ENCODE measurements at regions not wholly inside any gene's neighbourhood (a gene's known extent, or its start where the extent isn't known, plus 50 kb on each side); places are given as distances from the start of the nearest gene placed in this dataset.

DNA sequence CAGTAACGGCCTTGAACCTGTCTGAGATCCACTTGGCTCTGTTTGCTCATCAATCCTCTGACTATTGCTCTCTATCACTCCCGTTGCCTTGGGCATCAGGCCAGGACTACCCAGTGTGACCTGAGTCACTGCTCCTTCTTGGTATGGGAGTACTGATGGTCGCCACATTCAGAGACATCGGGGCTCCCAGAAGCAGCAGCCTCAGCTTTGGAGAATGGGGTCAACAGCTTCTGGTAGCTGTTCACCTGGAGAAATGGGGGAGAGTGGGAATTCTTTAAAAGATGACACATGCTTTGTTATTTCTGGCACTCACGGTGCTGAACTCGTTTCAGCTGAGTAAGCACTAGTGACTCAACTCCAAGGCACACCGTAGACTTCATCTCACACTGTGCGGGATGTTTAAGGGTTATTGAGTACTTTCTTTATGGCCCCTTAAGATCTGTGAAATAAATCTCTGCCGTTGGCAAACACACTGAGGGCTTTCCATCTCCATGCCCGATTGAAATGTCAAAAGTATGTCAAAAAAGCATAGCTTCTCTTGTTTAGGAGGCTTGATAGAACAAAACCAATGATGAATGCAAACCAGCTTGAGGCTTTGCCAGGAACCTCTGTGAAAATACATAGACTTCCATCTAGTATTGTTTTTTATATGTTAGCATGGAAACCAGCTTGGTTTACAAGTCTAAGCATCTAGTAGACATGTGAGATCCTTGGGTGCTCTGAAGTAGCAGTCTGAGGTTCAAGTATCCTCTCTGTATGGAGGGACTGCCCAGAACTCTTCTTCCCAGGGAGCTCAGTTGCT lies 333.1 kb downstream of the CXCL12 start:
- no peak overlapping the region for H3K4me3 ChIP-seq (ENCODE audit: low read depth, low read length)
- TF ChIP-seq, protein P1, sequence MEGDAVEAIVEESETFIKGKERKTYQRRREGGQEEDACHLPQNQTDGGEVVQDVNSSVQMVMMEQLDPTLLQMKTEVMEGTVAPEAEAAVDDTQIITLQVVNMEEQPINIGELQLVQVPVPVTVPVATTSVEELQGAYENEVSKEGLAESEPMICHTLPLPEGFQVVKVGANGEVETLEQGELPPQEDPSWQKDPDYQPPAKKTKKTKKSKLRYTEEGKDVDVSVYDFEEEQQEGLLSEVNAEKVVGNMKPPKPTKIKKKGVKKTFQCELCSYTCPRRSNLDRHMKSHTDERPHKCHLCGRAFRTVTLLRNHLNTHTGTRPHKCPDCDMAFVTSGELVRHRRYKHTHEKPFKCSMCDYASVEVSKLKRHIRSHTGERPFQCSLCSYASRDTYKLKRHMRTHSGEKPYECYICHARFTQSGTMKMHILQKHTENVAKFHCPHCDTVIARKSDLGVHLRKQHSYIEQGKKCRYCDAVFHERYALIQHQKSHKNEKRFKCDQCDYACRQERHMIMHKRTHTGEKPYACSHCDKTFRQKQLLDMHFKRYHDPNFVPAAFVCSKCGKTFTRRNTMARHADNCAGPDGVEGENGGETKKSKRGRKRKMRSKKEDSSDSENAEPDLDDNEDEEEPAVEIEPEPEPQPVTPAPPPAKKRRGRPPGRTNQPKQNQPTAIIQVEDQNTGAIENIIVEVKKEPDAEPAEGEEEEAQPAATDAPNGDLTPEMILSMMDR (IDR thresholded peaks at IDR 0.05; ENCODE audit: low read depth, low read length, missing control alignments), result no peak
- DNase-seq (ENCODE audit: low read depth), result no peak

DNA sequence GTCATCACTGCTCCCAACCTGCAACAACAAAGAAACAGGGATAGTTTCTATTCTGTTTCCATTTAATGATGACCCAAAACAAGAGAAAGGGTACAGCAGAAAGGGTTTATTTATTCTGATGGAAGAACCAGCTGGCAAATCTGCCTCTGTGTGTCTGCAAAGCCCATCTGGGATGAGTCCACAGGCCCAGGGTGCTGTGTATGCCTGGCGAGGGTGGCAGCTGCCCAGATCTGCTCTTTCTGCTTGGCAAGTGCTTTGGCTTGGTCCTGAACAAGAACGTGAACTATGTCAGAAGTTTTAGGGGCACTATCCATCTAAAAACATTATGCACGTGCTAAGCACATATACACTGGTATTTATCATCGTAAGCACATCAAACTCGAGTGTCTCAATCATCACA lies 333.8 kb downstream of the CXCL12 start:
- no peak overlapping the region for H3K4me3 ChIP-seq (ENCODE audit: low read depth, low read length)
- TF ChIP-seq, protein P1 (IDR thresholded peaks at IDR 0.05; ENCODE audit: low read depth, low read length, missing control alignments), result no peak
- DNase-seq (ENCODE audit: low read depth), result no peak

DNA sequence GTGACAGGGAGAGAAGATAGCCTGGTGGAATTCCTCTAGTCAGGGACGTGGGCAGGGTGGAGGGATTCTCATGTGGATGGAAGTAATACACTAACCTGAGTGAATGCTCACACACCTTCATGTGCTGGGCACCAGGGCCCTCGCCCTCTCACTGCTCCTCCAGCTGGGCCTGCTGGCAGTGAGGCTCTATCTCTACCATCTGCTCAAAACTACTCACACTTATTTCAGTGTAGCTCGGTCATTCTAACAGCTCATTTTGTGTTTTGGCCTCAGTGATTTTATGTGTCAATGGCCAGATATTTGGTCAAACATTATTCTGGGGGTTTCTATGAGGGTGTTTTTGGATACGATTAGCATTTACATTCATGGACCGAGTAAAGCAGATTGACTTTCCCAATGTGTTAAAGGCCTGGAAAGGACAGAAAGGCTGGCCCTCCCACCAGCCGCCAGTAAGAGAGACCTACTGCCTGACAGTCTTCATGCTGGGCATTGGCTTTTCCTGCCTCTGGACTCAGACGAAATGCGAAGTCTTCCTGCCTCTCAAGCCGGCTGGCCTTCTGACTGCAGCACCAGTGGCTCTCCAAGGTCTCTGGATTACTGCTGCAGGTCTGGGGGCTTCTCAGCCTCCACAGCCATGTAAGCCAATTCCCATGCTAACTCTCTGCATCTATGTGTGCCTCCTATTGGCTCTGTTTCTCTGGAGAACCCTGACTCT lies 335.4 kb downstream of the CXCL12 start:
- DNase-seq (ENCODE audit: low read depth), result no peak
- no peak overlapping the region for H3K4me3 ChIP-seq (ENCODE audit: low read depth, low read length)
- TF ChIP-seq, protein P1 (IDR thresholded peaks at IDR 0.05; ENCODE audit: low read depth, low read length, missing control alignments), result no peak

DNA sequence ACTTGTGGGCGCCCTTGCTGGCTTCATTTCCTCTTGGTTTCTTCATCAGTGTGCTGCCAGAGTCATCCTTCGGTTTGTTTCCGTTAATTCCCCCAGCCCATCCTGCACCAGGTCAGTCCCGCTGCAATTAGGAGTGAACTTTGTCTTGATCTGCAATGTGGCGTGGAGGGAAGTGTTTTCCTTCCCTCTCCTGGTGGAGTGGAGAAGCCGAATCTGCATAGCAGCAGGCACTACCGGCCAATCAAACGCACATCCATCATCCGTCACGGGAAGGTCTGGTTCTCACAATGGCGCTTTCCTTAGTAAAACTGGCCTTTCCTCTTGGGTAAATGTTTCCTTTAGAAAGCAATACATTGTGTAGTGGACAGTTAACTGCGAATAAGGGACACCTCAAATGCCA lies 337.5 kb downstream of the CXCL12 start:
- DNase-seq (ENCODE audit: low read depth), result no peak
- TF ChIP-seq, protein P1 (IDR thresholded peaks at IDR 0.05; ENCODE audit: low read depth, low read length, missing control alignments), result no peak

GRCh38 chr10:44046605-44047004 lies 338.3 kb downstream of the CXCL12 start:
- DNase-seq (ENCODE audit: low read depth), result no peak
- TF ChIP-seq, protein P1 (IDR thresholded peaks at IDR 0.05; ENCODE audit: low read depth, low read length, missing control alignments), result no peak

More for the DNA sequence above, 337.5 kb downstream of the CXCL12 start:
- no peak overlapping the region for H3K4me3 ChIP-seq (ENCODE audit: low read depth, low read length)

DNA sequence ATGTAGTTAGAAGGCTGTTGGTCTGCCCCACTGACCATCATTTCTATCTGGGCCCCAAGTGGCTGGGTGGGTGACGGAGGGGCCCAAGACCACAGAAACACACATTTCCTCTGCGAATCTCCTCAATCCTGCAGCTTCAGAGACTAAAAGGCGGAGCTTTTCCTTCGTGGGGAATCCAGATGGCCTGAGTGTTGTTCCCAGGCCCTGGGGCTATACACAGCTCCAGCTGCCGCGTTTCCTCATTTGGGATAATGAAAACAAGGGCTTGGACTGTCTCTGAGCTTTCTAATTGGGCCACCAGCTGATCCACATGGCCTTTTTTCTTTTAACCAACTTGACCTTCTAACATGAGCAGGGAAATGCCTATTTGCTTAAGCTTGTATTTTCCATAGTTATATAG lies 339.9 kb downstream of the CXCL12 start:
- no peak for DNase-seq (ENCODE audit: low read depth)
- H3K4me3 ChIP-seq (ENCODE audit: low read depth, low read length), result no peak overlapping the region
- TF ChIP-seq, protein P1 (IDR thresholded peaks at IDR 0.05; ENCODE audit: low read depth, low read length, missing control alignments), result no peak

More at GRCh38 chr10:44046605-44047004, 338.3 kb downstream of the CXCL12 start:
- no peak overlapping the region for H3K4me3 ChIP-seq (ENCODE audit: low read depth, low read length)

All from GM12864 (cell line).